Effector memory CD8-positive, alpha-beta T cell (primary cell): ENCODE measurements at regions not wholly inside any gene's neighbourhood (a gene's known extent, or its start where the extent isn't known, plus 50 kb on each side); places are given as distances from the start of the nearest gene placed in this dataset.
"Not testable (repeated sequence)": the region's sequence is repeated elsewhere in the genome, so short reads cannot be mapped to it uniquely, and the experiment has no call there.

ENCODE experiments used
- ATAC-seq: fragments of 150-1000 bp; cut with Tn5 transposase; replicated peaks from 2 replicates; pipeline ENCODE4 v1.10.0; 2021; ENCODE audit warnings: mild to moderate bottlenecking, moderate library complexity
- DNase-seq, 3 experiments: peaks; one replicate each; pipeline ENCODE4 v3.0.0; 2021
- H3K27ac Mint-ChIP-seq, 2 donors: one replicate each; pipeline ENCODE4 v1.8.0; 2022; ENCODE audit warnings: mild to moderate bottlenecking in 2 of 2, mixed read lengths in 2 of 2, moderate library complexity in 2 of 2
- H3K27me3 Mint-ChIP-seq, 2 donors: one replicate each; pipeline ENCODE4 v1.8.0; 2022; ENCODE audit warnings: mixed read lengths in 2 of 2
- H3K36me3 Mint-ChIP-seq: one replicate; pipeline ENCODE4 v1.8.0; 2022; ENCODE audit warnings: mild to moderate bottlenecking, moderate library complexity, mixed read lengths; ENCODE audit not compliant: insufficient read depth
- H3K4me1 Mint-ChIP-seq, 2 donors: one replicate each; pipeline ENCODE4 v1.8.0; 2022; ENCODE audit warnings: low read depth in 2 of 2, mixed read lengths in 2 of 2
- H3K4me3 Mint-ChIP-seq, 2 donors: one replicate each; pipeline ENCODE4 v1.8.0; 2022; ENCODE audit warnings: mild to moderate bottlenecking in 2 of 2, mixed read lengths in 2 of 2, moderate library complexity in 2 of 2
- H3K9me3 Mint-ChIP-seq, 2 donors: one replicate each; pipeline ENCODE4 v1.8.0; 2022; ENCODE audit warnings: mixed read lengths in 2 of 2

- ATAC-seq (no peak), DNase-seq (no peak)
- H3K27me3 Mint-ChIP-seq, result no peaks in the 10 kb centered on the region
- no peaks in the 10 kb centered on the region for H3K4me1 Mint-ChIP-seq
- H3K4me3 Mint-ChIP-seq, result no peak overlapping the region
- H3K9me3 Mint-ChIP-seq, result peaks cover 0 to 2% of the 10 kb centered on the region in 2 donors
- H3K36me3 Mint-ChIP-seq, result no peaks in the 10 kb centered on the region
- H3K27ac Mint-ChIP-seq, result no peak overlapping the region
These were observed 128.0 kb downstream of the BARX2 start for GRCh38 chr11:129503646-129504045.

DNA sequence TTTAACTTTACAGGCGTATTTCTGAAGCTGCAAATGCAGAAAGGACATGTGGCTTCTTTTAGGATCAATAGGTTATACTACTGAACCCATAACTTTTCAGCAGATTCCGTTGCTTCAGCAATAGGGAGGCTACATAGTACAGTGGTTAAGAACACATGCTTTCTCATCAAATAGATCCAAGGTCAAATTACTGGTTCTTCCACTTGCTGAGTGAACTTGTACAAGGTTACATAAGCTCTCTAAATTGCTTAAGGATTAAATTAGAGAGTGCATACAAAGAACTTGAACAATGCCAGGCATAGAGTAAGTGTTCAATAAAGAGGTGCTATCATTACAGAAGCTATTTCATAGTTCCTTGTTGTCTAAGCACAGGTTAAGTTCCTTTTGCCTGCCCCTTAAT, 129.6 kb downstream of the BARX2 start:
- Mint-ChIP-seq H3K4me3 (no peak overlapping the region), H3K9me3 (peaks cover 0 to 2% of the 10 kb centered on the region in 2 donors), H3K4me1 (no peaks in the 10 kb centered on the region), H3K36me3 (no peaks in the 10 kb centered on the region), H3K27me3 (no peaks in the 10 kb centered on the region), H3K27ac (no peak overlapping the region)
- ATAC-seq (no peak), DNase-seq (no peak)

DNA sequence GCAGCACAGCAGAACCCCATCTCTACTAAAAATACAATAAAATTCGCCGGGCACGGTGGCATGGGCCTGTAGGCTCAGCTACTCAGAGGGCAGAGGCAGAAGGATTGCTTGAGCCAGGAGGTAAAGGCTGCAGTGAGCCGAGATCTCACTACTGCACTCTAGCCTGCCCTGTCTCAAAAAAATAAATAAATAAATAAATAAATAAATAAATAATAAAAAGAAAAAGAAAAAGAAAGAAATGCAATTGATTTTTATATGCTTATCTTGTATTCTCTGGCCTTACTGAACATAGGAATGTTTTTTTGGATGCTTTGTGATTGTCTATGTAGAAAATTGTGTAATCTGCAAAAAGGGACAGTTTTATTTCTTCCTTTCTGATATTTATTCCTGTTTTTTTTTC, 132.5 kb downstream of the BARX2 start:
- Mint-ChIP-seq H3K4me1 (no peaks in the 10 kb centered on the region), H3K27me3 (no peaks in the 10 kb centered on the region), H3K27ac (no peak overlapping the region), H3K36me3 (no peaks in the 10 kb centered on the region), H3K4me3 (no peak overlapping the region), H3K9me3 (no peaks in the 10 kb centered on the region)
- DNase-seq (no peak), ATAC-seq (no peak)

- no peaks in the 10 kb centered on the region for H3K36me3 Mint-ChIP-seq
- ATAC-seq (no peak), DNase-seq (no peak)
- H3K27ac Mint-ChIP-seq, result no peak overlapping the region
- no peaks in the 10 kb centered on the region for H3K27me3 Mint-ChIP-seq
- no peaks in the 10 kb centered on the region for H3K4me1 Mint-ChIP-seq
- H3K9me3 Mint-ChIP-seq, result peaks cover 0 to 9% of the 10 kb centered on the region in 2 donors
- no peak overlapping the region for H3K4me3 Mint-ChIP-seq
These were observed 152.6 kb downstream of the BARX2 start for GRCh38 chr11:129528296-129528695.

- H3K27me3 Mint-ChIP-seq, result no peaks in the 10 kb centered on the region
- H3K4me3 Mint-ChIP-seq, result no peak overlapping the region
- peaks cover under 1 to 8% of the 10 kb centered on the region in 2 donors for H3K9me3 Mint-ChIP-seq
- ATAC-seq (no peak), DNase-seq (no peak)
- H3K27ac Mint-ChIP-seq, result no peak overlapping the region
- no peaks in the 10 kb centered on the region for H3K36me3 Mint-ChIP-seq
- no peaks in the 10 kb centered on the region for H3K4me1 Mint-ChIP-seq
These were observed 154.7 kb downstream of the BARX2 start for GRCh38 chr11:129530154-129530895.

DNA sequence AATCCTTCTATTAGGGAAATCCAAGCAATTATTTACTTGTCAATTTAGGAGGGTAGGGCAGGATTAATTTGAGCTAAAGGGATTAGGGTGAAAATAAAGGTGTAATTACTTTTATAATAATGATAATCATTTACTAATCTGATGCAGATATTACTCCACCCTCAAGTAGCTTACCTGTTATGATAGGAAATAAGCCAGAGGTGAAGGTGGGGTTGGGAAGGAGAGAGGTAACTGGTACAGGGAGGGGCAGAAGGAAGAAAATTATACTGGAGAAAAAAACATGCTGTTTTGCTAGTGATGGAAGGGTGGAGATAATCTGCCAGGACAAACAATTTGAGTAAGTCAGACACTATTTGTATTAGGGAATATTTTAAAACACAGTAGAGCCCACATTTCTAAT, 157.7 kb downstream of the BARX2 start:
- no peaks in the 10 kb centered on the region for H3K4me1 Mint-ChIP-seq
- H3K36me3 Mint-ChIP-seq, result no peaks in the 10 kb centered on the region
- H3K4me3 Mint-ChIP-seq, result no peak overlapping the region
- peaks cover 0 to 5% of the 10 kb centered on the region in 2 donors for H3K9me3 Mint-ChIP-seq
- no peak overlapping the region for H3K27ac Mint-ChIP-seq
- ATAC-seq, result no peak
- DNase-seq, result no peak
- no peaks in the 10 kb centered on the region for H3K27me3 Mint-ChIP-seq

DNA sequence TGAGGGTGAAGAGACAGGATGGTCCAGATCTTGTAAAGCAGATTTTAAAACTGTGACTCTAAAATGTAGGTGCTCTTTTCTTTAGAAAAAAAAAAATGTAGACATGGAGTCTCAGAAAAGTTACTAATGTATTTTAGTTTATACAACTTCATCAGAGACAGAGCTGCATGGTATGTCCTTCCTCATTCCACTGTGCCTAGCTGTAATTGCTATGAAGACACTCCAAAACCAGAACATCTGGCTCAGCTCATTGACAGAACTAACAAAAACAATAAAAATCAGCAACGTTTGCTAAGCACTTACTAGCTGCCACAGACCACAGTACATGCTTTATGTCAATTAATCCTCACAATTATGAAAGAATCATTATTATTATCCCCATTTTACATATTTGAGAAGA, 160.7 kb downstream of the BARX2 start:
- Mint-ChIP-seq H3K27ac (no peak overlapping the region), H3K4me3 (no peak overlapping the region), H3K4me1 (no peaks in the 10 kb centered on the region), H3K27me3 (no peaks in the 10 kb centered on the region), H3K36me3 (no peaks in the 10 kb centered on the region), H3K9me3 (peaks cover under 1 to 7% of the 10 kb centered on the region in 2 donors)
- no peak for DNase-seq
- ATAC-seq, result no peak

GRCh38 chr11:129538323-129538722, 162.7 kb downstream of the BARX2 start:
- Mint-ChIP-seq H3K36me3 (no peaks in the 10 kb centered on the region), H3K4me1 (no peaks in the 10 kb centered on the region), H3K4me3 (no peak overlapping the region), H3K9me3 (peaks cover 7 to 9% of the 10 kb centered on the region in 2 donors), H3K27ac (no peak overlapping the region), H3K27me3 (no peaks in the 10 kb centered on the region)
- DNase-seq (no peak), ATAC-seq (no peak)

GRCh38 chr11:129543515-129544290, 168.1 kb downstream of the BARX2 start:
- Mint-ChIP-seq H3K9me3 (peaks cover 15 to 22% of the 10 kb centered on the region in 2 donors), H3K27me3 (peaks cover 0 to 6% of the 10 kb centered on the region in 2 donors), H3K36me3 (no peaks in the 10 kb centered on the region), H3K4me3 (no peak overlapping the region), H3K4me1 (no peaks in the 10 kb centered on the region), H3K27ac (no peak overlapping the region)
- ATAC-seq (no peak), DNase-seq (no peak)

DNA sequence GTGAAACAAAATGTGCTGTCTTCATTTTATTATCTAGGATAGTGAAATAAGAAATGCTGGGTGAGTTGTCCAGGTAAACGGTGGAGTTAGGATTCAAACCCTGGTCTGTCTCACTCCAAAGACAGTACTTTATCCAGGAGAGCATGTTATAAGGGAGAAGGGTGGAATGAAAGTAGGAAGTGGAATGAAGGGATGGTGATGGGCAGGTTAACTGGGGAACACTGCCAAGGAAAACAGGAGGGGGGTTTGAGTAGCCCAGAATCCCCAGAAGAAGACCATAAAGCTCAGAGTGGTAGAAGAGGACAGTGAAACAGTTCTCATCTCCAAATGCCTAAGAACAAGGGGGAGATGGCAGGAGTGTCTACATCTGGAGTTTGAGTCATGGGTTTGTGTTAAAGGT, 169.0 kb downstream of the BARX2 start:
- no peaks in the 10 kb centered on the region for H3K4me1 Mint-ChIP-seq

DNA sequence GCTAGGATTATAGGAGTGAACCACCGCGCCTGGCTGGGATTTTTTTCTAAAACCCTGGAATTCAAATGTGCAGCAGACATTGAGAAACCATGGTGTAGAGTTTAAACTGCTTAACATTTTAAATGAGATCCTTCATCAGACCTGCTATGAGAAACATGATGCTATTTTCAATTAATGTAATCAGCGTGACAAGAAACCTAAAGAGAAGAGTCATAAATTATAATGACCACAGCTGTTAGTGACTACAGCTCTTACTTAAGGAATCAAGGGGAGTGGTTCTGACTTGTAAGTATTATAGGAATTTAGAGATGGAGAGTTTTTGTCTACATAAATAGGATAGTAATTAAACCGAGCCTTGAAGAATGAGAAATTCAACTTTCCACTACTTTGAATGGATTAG, 170.6 kb downstream of the BARX2 start:
- no peaks in the 10 kb centered on the region for H3K4me1 Mint-ChIP-seq
- H3K36me3 Mint-ChIP-seq, result no peaks in the 10 kb centered on the region
- ATAC-seq (no peak), DNase-seq (no peak)
- no peak overlapping the region for H3K27ac Mint-ChIP-seq
- H3K9me3 Mint-ChIP-seq, result peaks cover 13 to 22% of the 10 kb centered on the region in 2 donors
- H3K4me3 Mint-ChIP-seq, result no peak overlapping the region
- H3K27me3 Mint-ChIP-seq, result peaks cover 3 to 6% of the 10 kb centered on the region in 2 donors

More for the DNA sequence above, 169.0 kb downstream of the BARX2 start:
- peaks cover 0 to 6% of the 10 kb centered on the region in 2 donors for H3K27me3 Mint-ChIP-seq
- ATAC-seq, result no peak
- peaks cover 15 to 22% of the 10 kb centered on the region in 2 donors for H3K9me3 Mint-ChIP-seq
- H3K27ac Mint-ChIP-seq, result no peak overlapping the region
- no peaks in the 10 kb centered on the region for H3K36me3 Mint-ChIP-seq
- no peak overlapping the region for H3K4me3 Mint-ChIP-seq
- no peak for DNase-seq

DNA sequence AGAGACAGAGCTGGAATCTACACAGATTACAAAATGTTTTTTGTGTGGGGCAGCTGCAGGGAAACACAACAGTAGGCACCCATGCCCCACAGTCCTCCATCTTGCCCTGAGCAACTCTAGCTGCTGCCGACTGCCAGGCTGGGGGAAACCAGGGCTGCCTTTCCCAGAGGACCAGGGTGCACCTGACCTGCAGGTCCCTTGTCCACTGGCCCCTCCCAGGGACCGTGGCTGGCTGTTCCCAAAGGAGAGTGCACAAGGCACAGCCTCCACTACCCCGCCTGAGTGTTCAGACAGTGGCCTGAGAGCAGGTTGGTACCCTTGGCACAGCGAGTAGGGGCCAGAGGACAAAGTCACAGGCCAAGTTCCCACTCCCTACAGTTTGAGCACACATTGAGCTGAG, 181.8 kb downstream of the BARX2 start:
- ATAC-seq (no peak), DNase-seq (no peak)
- Mint-ChIP-seq H3K27me3 (peaks cover 0 to 6% of the 10 kb centered on the region in 2 donors), H3K9me3 (peaks cover 7 to 13% of the 10 kb centered on the region in 2 donors), H3K4me1 (no peaks in the 10 kb centered on the region), H3K4me3 (no peak overlapping the region), H3K27ac (no peak overlapping the region), H3K36me3 (no peaks in the 10 kb centered on the region)

DNA sequence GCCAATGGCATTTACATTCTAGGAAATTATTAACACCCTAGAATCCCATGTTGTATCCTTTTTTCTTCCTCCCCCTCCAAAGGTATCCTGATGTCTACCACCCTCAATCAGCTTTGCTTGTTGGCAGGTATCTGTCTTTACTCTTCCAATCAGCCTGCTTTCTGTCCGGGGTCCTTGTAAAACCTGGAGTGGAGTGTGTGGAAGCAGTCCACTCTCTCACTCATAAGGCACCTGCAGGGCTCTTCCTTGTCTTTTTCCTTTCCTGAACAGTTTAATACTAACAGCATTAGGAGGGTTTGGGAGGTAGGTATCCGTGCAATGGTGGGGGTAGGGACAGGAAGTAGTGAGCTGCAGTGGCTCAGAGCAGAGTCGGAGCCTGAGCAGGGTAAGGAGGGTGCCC, 193.4 kb downstream of the BARX2 start:
- H3K27me3 Mint-ChIP-seq, result no peaks in the 10 kb centered on the region
- no peak overlapping the region for H3K4me3 Mint-ChIP-seq
- no peaks in the 10 kb centered on the region for H3K36me3 Mint-ChIP-seq
- peaks cover 4 to 9% of the 10 kb centered on the region in 2 donors for H3K9me3 Mint-ChIP-seq
- no peak overlapping the region for H3K27ac Mint-ChIP-seq
- H3K4me1 Mint-ChIP-seq, result no peaks in the 10 kb centered on the region
- ATAC-seq (no peak), DNase-seq (no peak)

DNA sequence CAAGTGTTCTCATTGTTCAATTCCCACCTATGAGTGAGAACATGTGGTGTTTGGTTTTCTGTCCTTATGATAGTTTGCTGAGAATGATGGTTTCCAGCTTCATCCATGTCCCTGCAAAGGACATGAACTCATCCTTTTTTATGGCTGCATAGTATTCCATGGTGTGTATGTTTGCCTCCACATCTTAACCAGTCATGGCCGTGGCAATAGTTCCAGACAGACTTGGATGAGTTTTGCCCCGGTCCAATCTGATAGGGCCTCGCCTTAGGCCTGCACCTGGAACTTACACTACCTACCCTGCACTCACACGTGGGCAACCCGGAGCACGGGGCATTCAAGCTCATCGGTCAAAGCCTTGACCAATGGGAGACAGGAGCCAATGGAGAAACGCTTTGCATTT, 197.0 kb downstream of the BARX2 start:
- H3K4me1 Mint-ChIP-seq, DNase-seq, H3K4me3 Mint-ChIP-seq, H3K27me3 Mint-ChIP-seq, H3K36me3 Mint-ChIP-seq, ATAC-seq, H3K27ac Mint-ChIP-seq: not testable (repeated sequence)
- peaks cover 7 to 18% of the 10 kb centered on the region in 2 donors for H3K9me3 Mint-ChIP-seq
